ENCODE measurements at regions not wholly inside any gene's neighbourhood (a gene's known extent, or its start where the extent isn't known, plus 50 kb on each side); places are given as distances from the start of the nearest gene placed in this dataset.

GRCh38 chr1:221877311-221877710 is 135.4 kb upstream of the DUSP10 start:
- no peaks in the 10 kb centered on the region for H3K9me3 ChIP-seq (ENCODE audit: control insufficient read depth, low read length)
- no peak for DNase-seq
- peaks cover 1% of the 10 kb centered on the region for H3K4me1 ChIP-seq (ENCODE audit: control insufficient read depth, insufficient read depth, low read length)
- intact Hi-C loops (cut with DNase I), result no loop called here
- no peak overlapping the region for H3K27ac ChIP-seq (ENCODE audit: low read length)
- ATAC-seq, result no peak
- H3K27me3 ChIP-seq (ENCODE audit: control insufficient read depth, insufficient read depth), result no peaks in the 10 kb centered on the region
- WGBS, result 44% methylated on average over 2 of the region's 2 CpGs
- no peak overlapping the region for H3K4me3 ChIP-seq (ENCODE audit: low read length)

- DNase-seq, result no peak
- H3K27me3 ChIP-seq (ENCODE audit: control insufficient read depth, insufficient read depth), result no peaks in the 10 kb centered on the region
- H3K27ac ChIP-seq (ENCODE audit: low read length), result no peak overlapping the region
- H3K9me3 ChIP-seq (ENCODE audit: control insufficient read depth, low read length), result no peaks in the 10 kb centered on the region
- H3K4me3 ChIP-seq (ENCODE audit: low read length), result no peak overlapping the region
- no peaks in the 10 kb centered on the region for H3K4me1 ChIP-seq (ENCODE audit: control insufficient read depth, insufficient read depth, low read length)
- no peak for ATAC-seq
- 81% methylated on average over 4 of the region's 4 CpGs for WGBS
- intact Hi-C loops (cut with DNase I), result no loop called here
Observed at GRCh38 chr1:221875004-221875330, 133.1 kb upstream of the DUSP10 start.

- ATAC-seq, result no peak
- Histone ChIP-seq H3K27ac (ENCODE audit: low read length) (no peak overlapping the region), H3K4me1 (ENCODE audit: control insufficient read depth, insufficient read depth, low read length) (no peaks in the 10 kb centered on the region), H3K4me3 (ENCODE audit: low read length) (no peak overlapping the region), H3K9me3 (ENCODE audit: control insufficient read depth, low read length) (no peaks in the 10 kb centered on the region), H3K27me3 (ENCODE audit: control insufficient read depth, insufficient read depth) (no peaks in the 10 kb centered on the region)
- DNase-seq, result no peak
- 88% methylated on average over 3 of the region's 3 CpGs for WGBS
- intact Hi-C loops (cut with DNase I), result no loop called here
Observed at GRCh38 chr1:221874285-221875003, 132.6 kb upstream of the DUSP10 start.

GRCh38 chr1:221873673-221874072 is 131.8 kb upstream of the DUSP10 start:
- intact Hi-C loops (cut with DNase I), result no loop called here
- WGBS, result 87% methylated on average over 2 of the region's 2 CpGs

GRCh38 chr1:221871056-221871455 is 129.2 kb upstream of the DUSP10 start:
- no peaks in the 10 kb centered on the region for H3K27me3 ChIP-seq (ENCODE audit: control insufficient read depth, insufficient read depth)
- no peak for ATAC-seq
- no peaks in the 10 kb centered on the region for H3K4me1 ChIP-seq (ENCODE audit: control insufficient read depth, insufficient read depth, low read length)
- no peak overlapping the region for H3K27ac ChIP-seq (ENCODE audit: low read length)
- 76% methylated on average over 6 of the region's 6 CpGs for WGBS
- intact Hi-C loops (cut with DNase I), result no loop called here
- no peak overlapping the region for H3K4me3 ChIP-seq (ENCODE audit: low read length)
- DNase-seq, result no peak
- no peaks in the 10 kb centered on the region for H3K9me3 ChIP-seq (ENCODE audit: control insufficient read depth, low read length)

More at GRCh38 chr1:221873673-221874072, 131.8 kb upstream of the DUSP10 start:
- DNase-seq (no peak), ATAC-seq (no peak)
- H3K4me1 ChIP-seq (ENCODE audit: control insufficient read depth, insufficient read depth, low read length), result no peaks in the 10 kb centered on the region
- H3K9me3 ChIP-seq (ENCODE audit: control insufficient read depth, low read length), result no peaks in the 10 kb centered on the region
- no peaks in the 10 kb centered on the region for H3K27me3 ChIP-seq (ENCODE audit: control insufficient read depth, insufficient read depth)
- no peak overlapping the region for H3K4me3 ChIP-seq (ENCODE audit: low read length)
- no peak overlapping the region for H3K27ac ChIP-seq (ENCODE audit: low read length)

- Histone ChIP-seq H3K27ac (ENCODE audit: low read length) (no peak overlapping the region), H3K4me1 (ENCODE audit: control insufficient read depth, insufficient read depth, low read length) (no peaks in the 10 kb centered on the region), H3K4me3 (ENCODE audit: low read length) (no peak overlapping the region), H3K9me3 (ENCODE audit: control insufficient read depth, low read length) (no peaks in the 10 kb centered on the region), H3K27me3 (ENCODE audit: control insufficient read depth, insufficient read depth) (no peaks in the 10 kb centered on the region)
- ATAC-seq (no peak), DNase-seq (no peak)
- intact Hi-C loops (cut with DNase I), result no loop called here
- 84% methylated on average over 3 of the region's 3 CpGs for WGBS
Observed at GRCh38 chr1:221869779-221870178, 127.9 kb upstream of the DUSP10 start.

- intact Hi-C loops (cut with DNase I), result no loop called here
- WGBS, result 74% methylated on average over 3 of the region's 3 CpGs
- H3K27ac ChIP-seq (ENCODE audit: low read length), result no peak overlapping the region
- ATAC-seq, result no peak
- H3K9me3 ChIP-seq (ENCODE audit: control insufficient read depth, low read length), result no peaks in the 10 kb centered on the region
- DNase-seq, result no peak
- no peak overlapping the region for H3K4me3 ChIP-seq (ENCODE audit: low read length)
- H3K27me3 ChIP-seq (ENCODE audit: control insufficient read depth, insufficient read depth), result no peaks in the 10 kb centered on the region
- H3K4me1 ChIP-seq (ENCODE audit: control insufficient read depth, insufficient read depth, low read length), result no peaks in the 10 kb centered on the region
Observed at GRCh38 chr1:221868593-221869303, 126.9 kb upstream of the DUSP10 start.

- Histone ChIP-seq H3K4me3 (ENCODE audit: low read length) (no peak overlapping the region), H3K27ac (ENCODE audit: low read length) (no peak overlapping the region), H3K27me3 (ENCODE audit: control insufficient read depth, insufficient read depth) (no peaks in the 10 kb centered on the region), H3K4me1 (ENCODE audit: control insufficient read depth, insufficient read depth, low read length) (no peaks in the 10 kb centered on the region), H3K9me3 (ENCODE audit: control insufficient read depth, low read length) (no peaks in the 10 kb centered on the region)
- ATAC-seq (no peak), DNase-seq (no peak)
- WGBS, result 66% methylated on average over 1 of the region's 1 CpG
- intact Hi-C loops (cut with DNase I), result no loop called here
Observed at GRCh38 chr1:221867003-221867402, 125.1 kb upstream of the DUSP10 start.

GRCh38 chr1:221865808-221866207 is 123.9 kb upstream of the DUSP10 start:
- H3K27me3 ChIP-seq (ENCODE audit: control insufficient read depth, insufficient read depth), result no peaks in the 10 kb centered on the region
- no peak overlapping the region for H3K27ac ChIP-seq (ENCODE audit: low read length)
- WGBS, result 80% methylated on average over 4 of the region's 4 CpGs
- no peak overlapping the region for H3K4me3 ChIP-seq (ENCODE audit: low read length)
- intact Hi-C loops (cut with DNase I), result no loop called here
- no peaks in the 10 kb centered on the region for H3K9me3 ChIP-seq (ENCODE audit: control insufficient read depth, low read length)
- no peaks in the 10 kb centered on the region for H3K4me1 ChIP-seq (ENCODE audit: control insufficient read depth, insufficient read depth, low read length)
- ATAC-seq, result no peak
- no peak for DNase-seq

- ATAC-seq, result no peak
- no peak overlapping the region for H3K27ac ChIP-seq (ENCODE audit: low read length)
- no peak for DNase-seq
- H3K9me3 ChIP-seq (ENCODE audit: control insufficient read depth, low read length), result no peaks in the 10 kb centered on the region
- WGBS, result 84% methylated on average over 3 of the region's 3 CpGs
- H3K4me1 ChIP-seq (ENCODE audit: control insufficient read depth, insufficient read depth, low read length), result no peaks in the 10 kb centered on the region
- no peaks in the 10 kb centered on the region for H3K27me3 ChIP-seq (ENCODE audit: control insufficient read depth, insufficient read depth)
- intact Hi-C loops (cut with DNase I), result no loop called here
- H3K4me3 ChIP-seq (ENCODE audit: low read length), result no peak overlapping the region
Observed at GRCh38 chr1:221863635-221864034, 121.7 kb upstream of the DUSP10 start.

- no peak overlapping the region for H3K27ac ChIP-seq (ENCODE audit: low read length)
- intact Hi-C loops (cut with DNase I), result no loop called here
- WGBS, result 90% methylated on average over 3 of the region's 3 CpGs
- ATAC-seq, result no peak
- H3K4me1 ChIP-seq (ENCODE audit: control insufficient read depth, insufficient read depth, low read length), result no peaks in the 10 kb centered on the region
- H3K27me3 ChIP-seq (ENCODE audit: control insufficient read depth, insufficient read depth), result no peaks in the 10 kb centered on the region
- DNase-seq, result no peak
- no peak overlapping the region for H3K4me3 ChIP-seq (ENCODE audit: low read length)
- no peaks in the 10 kb centered on the region for H3K9me3 ChIP-seq (ENCODE audit: control insufficient read depth, low read length)
Observed at GRCh38 chr1:221862971-221863370, 121.1 kb upstream of the DUSP10 start.
